ENCODE measurements at regions not wholly inside any gene's neighbourhood (a gene's known extent, or its start where the extent isn't known, plus 50 kb on each side); places are given as distances from the start of the nearest gene placed in this dataset.

DNA sequence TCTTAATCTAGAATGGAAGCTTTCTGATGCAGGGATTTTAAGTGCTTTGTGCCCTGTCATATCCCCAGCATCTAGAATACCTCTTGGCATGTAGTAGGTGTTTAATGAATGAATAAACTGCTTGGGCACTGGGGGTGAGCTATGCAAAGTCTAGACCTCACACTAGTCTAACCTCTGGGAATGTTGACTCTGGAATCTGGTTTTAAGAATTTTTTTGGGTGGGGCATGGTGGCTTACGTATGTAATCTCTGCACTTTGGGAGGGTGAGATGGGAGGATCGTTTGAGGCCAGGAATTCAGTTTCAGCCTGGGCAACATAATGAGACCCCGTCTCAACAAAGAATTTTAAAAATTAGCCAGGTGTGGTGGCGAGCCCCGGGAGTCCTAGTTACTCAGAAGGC lies 146.3 kb upstream of the RGMA start:
- Histone ChIP-seq H3K9ac (ENCODE audit: low read depth, low read length) (peak overlapping the region; percentile 4; the same call in 1 of the 2 replicates), H3K36me3 (ENCODE audit: insufficient read depth, low read length) (no peaks in the 10 kb centered on the region; the same call in 1 of the 2 replicates), H2AFZ (ENCODE audit: low read depth, low read length) (no peak overlapping the region), H3K4me1 (ENCODE audit: insufficient read depth, low read length) (peaks cover 62% of the 10 kb centered on the region), H4K20me1 (ENCODE audit: insufficient read depth, low read length) (no peaks in the 10 kb centered on the region), H3K27ac (ENCODE audit: low read length) (0 out of 2 replicates have a peak overlapping the region, but pooled peaks have one; percentile 1), H3K9me3 (ENCODE audit: insufficient read depth, low read length, severe bottlenecking) (no peaks in the 10 kb centered on the region), H3K4me3 (ENCODE audit: low read depth in 1 of 2, low read length in 2 of 2) (no peak overlapping the region), H3K79me2 (ENCODE audit: insufficient read depth, low read length) (peaks cover 53% of the 10 kb centered on the region), H3K27me3 (ENCODE audit: insufficient read depth, low read length, poor library complexity) (no peaks in the 10 kb centered on the region), H3K4me2 (ENCODE audit: insufficient read depth, low read length) (peak overlapping the region; percentile 19; the same call in 1 of the 2 replicates)
- ATAC-seq (ENCODE audit: insufficient read depth, low read depth) (no peak), DNase-seq (no peak)
- TF ChIP-seq, protein P1, sequence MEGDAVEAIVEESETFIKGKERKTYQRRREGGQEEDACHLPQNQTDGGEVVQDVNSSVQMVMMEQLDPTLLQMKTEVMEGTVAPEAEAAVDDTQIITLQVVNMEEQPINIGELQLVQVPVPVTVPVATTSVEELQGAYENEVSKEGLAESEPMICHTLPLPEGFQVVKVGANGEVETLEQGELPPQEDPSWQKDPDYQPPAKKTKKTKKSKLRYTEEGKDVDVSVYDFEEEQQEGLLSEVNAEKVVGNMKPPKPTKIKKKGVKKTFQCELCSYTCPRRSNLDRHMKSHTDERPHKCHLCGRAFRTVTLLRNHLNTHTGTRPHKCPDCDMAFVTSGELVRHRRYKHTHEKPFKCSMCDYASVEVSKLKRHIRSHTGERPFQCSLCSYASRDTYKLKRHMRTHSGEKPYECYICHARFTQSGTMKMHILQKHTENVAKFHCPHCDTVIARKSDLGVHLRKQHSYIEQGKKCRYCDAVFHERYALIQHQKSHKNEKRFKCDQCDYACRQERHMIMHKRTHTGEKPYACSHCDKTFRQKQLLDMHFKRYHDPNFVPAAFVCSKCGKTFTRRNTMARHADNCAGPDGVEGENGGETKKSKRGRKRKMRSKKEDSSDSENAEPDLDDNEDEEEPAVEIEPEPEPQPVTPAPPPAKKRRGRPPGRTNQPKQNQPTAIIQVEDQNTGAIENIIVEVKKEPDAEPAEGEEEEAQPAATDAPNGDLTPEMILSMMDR (IDR thresholded peaks at IDR 0.05; ENCODE audit: borderline replicate concordance, extremely low read depth, low read length, poor library complexity, severe bottlenecking), result no peak
- TF ChIP-seq EZH2 (IDR thresholded peaks at IDR 0.05; ENCODE audit: borderline replicate concordance, low read depth, low read length, severe bottlenecking), result no peak

DNA sequence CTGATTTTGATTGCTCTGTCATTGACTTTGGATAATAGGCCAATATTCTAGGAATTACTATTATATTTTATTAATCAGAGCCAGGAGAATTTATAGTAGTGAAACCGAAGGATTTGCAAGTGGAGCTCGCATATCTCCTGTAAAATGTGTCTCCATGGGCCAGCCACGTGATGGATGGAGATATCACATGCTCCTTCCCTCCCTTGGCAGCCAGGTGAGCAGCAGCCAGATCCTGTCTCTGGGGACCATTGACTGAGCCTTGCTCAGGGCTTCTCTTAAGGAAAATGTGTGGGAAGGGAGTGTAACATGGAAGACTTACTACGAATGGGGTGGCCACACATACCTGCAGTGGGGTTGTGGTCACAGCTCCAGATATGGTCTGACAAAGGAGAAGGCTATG lies 144.7 kb upstream of the RGMA start:
- Histone ChIP-seq H3K79me2 (ENCODE audit: insufficient read depth, low read length) (peaks cover 41% of the 10 kb centered on the region), H3K4me2 (ENCODE audit: insufficient read depth, low read length) (peak overlapping the region; percentile 88), H3K4me1 (ENCODE audit: insufficient read depth, low read length) (peaks cover 63% of the 10 kb centered on the region), H3K4me3 (ENCODE audit: low read depth in 1 of 2, low read length in 2 of 2) (peak overlapping the region in 1 of 2 experiments; percentile 53; a peak in 2 of 4 replicates), H3K9me3 (ENCODE audit: insufficient read depth, low read length, severe bottlenecking) (no peaks in the 10 kb centered on the region), H4K20me1 (ENCODE audit: insufficient read depth, low read length) (no peaks in the 10 kb centered on the region), H3K27me3 (ENCODE audit: insufficient read depth, low read length, poor library complexity) (no peaks in the 10 kb centered on the region), H3K27ac (ENCODE audit: low read length) (peak overlapping the region; percentile 95), H3K9ac (ENCODE audit: low read depth, low read length) (peak overlapping the region; percentile 48), H3K36me3 (ENCODE audit: insufficient read depth, low read length) (no peaks in the 10 kb centered on the region), H2AFZ (ENCODE audit: low read depth, low read length) (0 out of 2 replicates have a peak overlapping the region, but pooled peaks have one; percentile 20)
- ATAC-seq (ENCODE audit: insufficient read depth, low read depth) (no peak), DNase-seq (no peak)
- TF ChIP-seq, protein P1 (IDR thresholded peaks at IDR 0.05; ENCODE audit: borderline replicate concordance, extremely low read depth, low read length, poor library complexity, severe bottlenecking), result no peak
- no peak for TF ChIP-seq EZH2 (IDR thresholded peaks at IDR 0.05; ENCODE audit: borderline replicate concordance, low read depth, low read length, severe bottlenecking)

DNA sequence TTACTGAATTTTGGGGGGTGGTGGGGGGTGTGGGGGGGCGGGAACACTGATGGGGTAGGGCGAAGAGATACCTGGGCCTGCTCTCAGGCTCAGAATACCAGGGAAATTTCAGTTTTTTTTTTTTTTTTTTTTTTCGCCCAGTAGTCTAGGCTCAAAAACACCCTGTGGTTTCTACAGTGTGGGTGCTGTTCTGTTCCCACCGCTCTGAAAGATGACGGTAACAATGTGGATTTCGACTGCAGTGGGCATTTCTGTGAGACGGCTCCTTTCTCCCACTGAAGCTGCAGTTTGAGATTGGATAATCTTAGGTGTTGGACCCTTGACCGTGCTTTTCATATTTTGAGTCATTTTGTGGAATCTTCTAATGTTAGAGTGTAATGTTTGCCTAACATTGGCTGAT lies 143.8 kb upstream of the RGMA start:
- TF ChIP-seq, protein P1 (IDR thresholded peaks at IDR 0.05; ENCODE audit: borderline replicate concordance, extremely low read depth, low read length, poor library complexity, severe bottlenecking), result no peak
- no peak for TF ChIP-seq EZH2 (IDR thresholded peaks at IDR 0.05; ENCODE audit: borderline replicate concordance, low read depth, low read length, severe bottlenecking)
- Histone ChIP-seq H3K9ac (ENCODE audit: low read depth, low read length) (peak overlapping the region; percentile 48), H3K27me3 (ENCODE audit: insufficient read depth, low read length, poor library complexity) (no peaks in the 10 kb centered on the region), H3K9me3 (ENCODE audit: insufficient read depth, low read length, severe bottlenecking) (no peaks in the 10 kb centered on the region), H3K4me3 (ENCODE audit: low read depth in 1 of 2, low read length in 2 of 2) (peak overlapping the region in 1 of 2 experiments; percentile 64; a peak in 3 of 4 replicates), H3K4me1 (ENCODE audit: insufficient read depth, low read length) (peaks cover 63% of the 10 kb centered on the region), H3K36me3 (ENCODE audit: insufficient read depth, low read length) (no peaks in the 10 kb centered on the region), H3K4me2 (ENCODE audit: insufficient read depth, low read length) (peak overlapping the region; percentile 88), H3K79me2 (ENCODE audit: insufficient read depth, low read length) (peaks cover 36% of the 10 kb centered on the region), H2AFZ (ENCODE audit: low read depth, low read length) (peak overlapping the region; percentile 88), H4K20me1 (ENCODE audit: insufficient read depth, low read length) (no peaks in the 10 kb centered on the region), H3K27ac (ENCODE audit: low read length) (peak overlapping the region; percentile 95)
- DNase-seq, result peak; percentile 62
- peak; percentile 67 for ATAC-seq (ENCODE audit: insufficient read depth, low read depth)
